ENCODE measurements at regions not wholly inside any gene's neighbourhood (a gene's known extent, or its start where the extent isn't known, plus 50 kb on each side); places are given as distances from the start of the nearest gene placed in this dataset.

DNA sequence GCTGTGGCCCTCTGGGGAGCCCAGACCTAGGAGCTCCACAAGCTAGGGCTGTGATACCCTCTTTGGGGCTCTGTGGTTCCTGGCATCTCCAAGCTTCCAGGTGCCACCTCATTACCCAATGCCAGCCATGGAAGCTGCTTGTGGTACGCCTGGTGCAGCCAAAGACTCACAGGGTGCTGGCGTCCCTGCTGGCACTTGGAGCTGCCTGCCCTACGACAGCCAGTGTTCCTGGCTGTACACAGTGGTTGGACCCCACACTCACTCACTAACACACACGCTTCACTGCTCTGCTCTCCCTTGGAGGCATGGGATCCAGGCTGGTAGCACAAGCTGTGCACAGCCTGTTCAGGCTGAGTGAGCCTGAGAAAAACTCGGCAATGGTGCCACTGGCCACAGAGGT, 894.1 kb upstream of the PHF14 start:
- WGBS, 2 donors, result 97% methylated on average over 5 of the region's 5 CpGs
- no peaks in the 10 kb centered on the region for H3K9me3 ChIP-seq (ENCODE audit: control insufficient read depth in 4 of 4, insufficient read depth in 3 of 4, low read length in 3 of 4)
- no peak for DNase-seq
- no peaks in the 10 kb centered on the region for H3K36me3 ChIP-seq (ENCODE audit: control insufficient read depth in 4 of 4, insufficient read depth in 4 of 4, low read length in 4 of 4)
- H3K27ac ChIP-seq (ENCODE audit: low read depth in 1 of 2, low read length in 1 of 2), result no peak overlapping the region
- H3K9ac ChIP-seq (ENCODE audit: insufficient read depth in 1 of 2, low read length in 2 of 2), result no peak overlapping the region
- no peak for TF ChIP-seq CTCF (IDR thresholded peaks at IDR 0.05; ENCODE audit: control extremely low read depth, extremely low read depth)
- H3K4me1 ChIP-seq (ENCODE audit: control insufficient read depth in 5 of 5, insufficient read depth in 5 of 5, low read length in 5 of 5), result no peaks in the 10 kb centered on the region
- H3K4me3 ChIP-seq, result no peak overlapping the region
- H3K27me3 ChIP-seq (ENCODE audit: control insufficient read depth in 3 of 3, insufficient read depth in 3 of 3, low read length in 2 of 3), result no peaks in the 10 kb centered on the region
- no peak for ATAC-seq (ENCODE audit: insufficient read depth, low FRiP score)

DNA sequence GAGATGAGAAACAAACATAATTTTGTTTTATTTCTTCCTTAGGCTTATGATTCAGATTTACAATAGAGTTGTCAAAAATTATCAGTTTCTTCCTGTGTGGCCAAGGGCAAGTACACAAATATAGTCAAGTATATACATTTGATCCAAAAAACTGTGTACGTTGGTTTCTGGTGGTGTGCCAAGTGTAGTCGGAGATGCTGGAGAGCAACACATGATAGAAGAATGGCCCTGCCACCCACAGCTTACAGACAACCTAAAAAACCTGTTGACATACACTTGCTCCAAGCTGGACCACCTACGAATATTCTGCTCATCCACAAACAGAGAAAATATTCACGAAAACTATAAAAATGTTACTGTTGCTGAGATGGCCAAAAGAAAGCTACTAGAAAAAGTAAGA, 890.8 kb upstream of the PHF14 start:
- Histone ChIP-seq H3K36me3 (ENCODE audit: control insufficient read depth in 4 of 4, insufficient read depth in 4 of 4, low read length in 4 of 4) (no peaks in the 10 kb centered on the region), H3K4me3 (no peak overlapping the region), H3K27me3 (ENCODE audit: control insufficient read depth in 3 of 3, insufficient read depth in 3 of 3, low read length in 2 of 3) (no peaks in the 10 kb centered on the region), H3K9ac (ENCODE audit: insufficient read depth in 1 of 2, low read length in 2 of 2) (no peak overlapping the region), H3K9me3 (ENCODE audit: control insufficient read depth in 4 of 4, insufficient read depth in 3 of 4, low read length in 3 of 4) (no peaks in the 10 kb centered on the region), H3K27ac (ENCODE audit: low read depth in 1 of 2, low read length in 1 of 2) (no peak overlapping the region), H3K4me1 (ENCODE audit: control insufficient read depth in 5 of 5, insufficient read depth in 5 of 5, low read length in 5 of 5) (no peaks in the 10 kb centered on the region)
- DNase-seq (peak in 1 of 3 donors; percentile 15), ATAC-seq (ENCODE audit: insufficient read depth, low FRiP score) (no peak)
- no peak for TF ChIP-seq CTCF (IDR thresholded peaks at IDR 0.05; ENCODE audit: control extremely low read depth, extremely low read depth)
- WGBS, 2 donors, result 69 to 77% methylated on average over 4 of the region's 4 CpGs

DNA sequence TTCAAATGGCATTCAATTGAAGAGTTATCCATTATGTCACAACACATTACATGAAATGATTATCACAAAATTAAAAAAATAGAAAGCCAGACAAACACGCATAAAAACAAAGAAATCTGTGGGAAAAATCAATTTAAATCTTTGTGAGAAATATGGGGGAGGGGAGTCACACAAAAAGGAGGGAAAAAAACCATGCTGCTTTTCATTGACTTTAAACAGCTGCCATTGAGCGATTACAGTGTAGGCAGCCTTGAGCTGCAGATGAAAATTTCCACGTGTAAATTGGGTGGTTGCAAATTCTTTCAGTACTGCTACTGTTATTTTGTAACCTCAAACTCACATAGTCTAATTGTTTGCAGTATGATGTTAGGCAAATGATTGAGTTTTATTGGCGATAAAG, 889.9 kb upstream of the PHF14 start:
- Histone ChIP-seq H3K27me3 (ENCODE audit: control insufficient read depth in 3 of 3, insufficient read depth in 3 of 3, low read length in 2 of 3) (no peaks in the 10 kb centered on the region), H3K36me3 (ENCODE audit: control insufficient read depth in 4 of 4, insufficient read depth in 4 of 4, low read length in 4 of 4) (no peaks in the 10 kb centered on the region), H3K4me3 (no peak overlapping the region), H3K9ac (ENCODE audit: insufficient read depth in 1 of 2, low read length in 2 of 2) (no peak overlapping the region), H3K27ac (ENCODE audit: low read depth in 1 of 2, low read length in 1 of 2) (no peak overlapping the region), H3K9me3 (ENCODE audit: control insufficient read depth in 4 of 4, insufficient read depth in 3 of 4, low read length in 3 of 4) (no peaks in the 10 kb centered on the region), H3K4me1 (ENCODE audit: control insufficient read depth in 5 of 5, insufficient read depth in 5 of 5, low read length in 5 of 5) (no peaks in the 10 kb centered on the region)
- ATAC-seq (ENCODE audit: insufficient read depth, low FRiP score) (no peak), DNase-seq (peak in 2 of 3 donors; percentile 40 to 45)
- 60 to 66% methylated on average over 4 of the region's 4 CpGs for WGBS, 2 donors
- no peak for TF ChIP-seq CTCF (IDR thresholded peaks at IDR 0.05; ENCODE audit: control extremely low read depth, extremely low read depth)

DNA sequence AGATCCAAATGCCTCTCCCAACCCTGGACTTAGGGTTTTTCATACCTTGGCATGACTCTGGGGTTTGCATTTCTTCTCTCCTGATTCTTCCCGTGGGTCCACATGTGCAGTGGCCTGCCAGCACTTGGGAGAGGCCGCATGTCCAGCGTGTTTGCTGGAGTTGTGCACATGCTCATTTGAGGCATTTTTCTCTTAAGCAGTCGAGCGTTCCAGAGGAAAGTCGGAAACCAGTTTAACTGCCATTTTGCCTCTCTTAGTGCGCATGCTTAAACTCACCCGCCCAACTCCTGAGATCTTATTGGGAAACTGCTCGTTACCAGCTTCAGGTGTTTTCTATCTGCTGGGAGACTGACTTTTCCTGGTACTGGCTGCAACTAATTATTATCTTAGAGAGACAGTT, 888.4 kb upstream of the PHF14 start:
- ATAC-seq (ENCODE audit: insufficient read depth, low FRiP score), result no peak
- Histone ChIP-seq H3K36me3 (ENCODE audit: control insufficient read depth in 4 of 4, insufficient read depth in 4 of 4, low read length in 4 of 4) (no peaks in the 10 kb centered on the region), H3K4me3 (no peak overlapping the region), H3K27ac (ENCODE audit: low read depth in 1 of 2, low read length in 1 of 2) (no peak overlapping the region), H3K4me1 (ENCODE audit: control insufficient read depth in 5 of 5, insufficient read depth in 5 of 5, low read length in 5 of 5) (no peaks in the 10 kb centered on the region), H3K27me3 (ENCODE audit: control insufficient read depth in 3 of 3, insufficient read depth in 3 of 3, low read length in 2 of 3) (no peaks in the 10 kb centered on the region), H3K9ac (ENCODE audit: insufficient read depth in 1 of 2, low read length in 2 of 2) (no peak overlapping the region), H3K9me3 (ENCODE audit: control insufficient read depth in 4 of 4, insufficient read depth in 3 of 4, low read length in 3 of 4) (no peaks in the 10 kb centered on the region)
- TF ChIP-seq CTCF (IDR thresholded peaks at IDR 0.05; ENCODE audit: control extremely low read depth, extremely low read depth), result no peak
- DNase-seq, result no peak
- WGBS, 2 donors, result 91 to 95% methylated on average over 9 of the region's 9 CpGs
